ENCODE measurements at regions not wholly inside any gene's neighbourhood (a gene's known extent, or its start where the extent isn't known, plus 50 kb on each side); places are given as distances from the start of the nearest gene placed in this dataset.

DNA sequence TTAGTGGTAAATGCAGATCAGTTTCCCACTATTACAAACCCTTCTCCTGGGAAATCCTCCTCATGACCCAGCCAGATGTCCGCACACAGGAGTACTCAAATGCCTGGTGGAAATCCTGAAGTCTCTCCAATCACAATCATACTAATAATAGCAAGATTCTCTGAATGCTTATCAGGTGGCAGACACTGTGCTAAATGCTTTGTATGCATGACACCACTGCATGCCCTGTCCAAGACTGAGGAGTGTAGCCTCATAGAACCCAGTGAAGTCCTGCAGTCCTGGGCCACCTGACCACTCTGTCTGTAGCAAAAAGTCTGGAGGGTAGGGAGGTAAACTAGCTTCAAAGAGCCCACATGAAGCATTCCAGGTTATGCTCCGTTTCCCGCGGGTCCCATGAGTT, 434.8 kb upstream of the CHST9 start:
- no peak for DNase-seq

DNA sequence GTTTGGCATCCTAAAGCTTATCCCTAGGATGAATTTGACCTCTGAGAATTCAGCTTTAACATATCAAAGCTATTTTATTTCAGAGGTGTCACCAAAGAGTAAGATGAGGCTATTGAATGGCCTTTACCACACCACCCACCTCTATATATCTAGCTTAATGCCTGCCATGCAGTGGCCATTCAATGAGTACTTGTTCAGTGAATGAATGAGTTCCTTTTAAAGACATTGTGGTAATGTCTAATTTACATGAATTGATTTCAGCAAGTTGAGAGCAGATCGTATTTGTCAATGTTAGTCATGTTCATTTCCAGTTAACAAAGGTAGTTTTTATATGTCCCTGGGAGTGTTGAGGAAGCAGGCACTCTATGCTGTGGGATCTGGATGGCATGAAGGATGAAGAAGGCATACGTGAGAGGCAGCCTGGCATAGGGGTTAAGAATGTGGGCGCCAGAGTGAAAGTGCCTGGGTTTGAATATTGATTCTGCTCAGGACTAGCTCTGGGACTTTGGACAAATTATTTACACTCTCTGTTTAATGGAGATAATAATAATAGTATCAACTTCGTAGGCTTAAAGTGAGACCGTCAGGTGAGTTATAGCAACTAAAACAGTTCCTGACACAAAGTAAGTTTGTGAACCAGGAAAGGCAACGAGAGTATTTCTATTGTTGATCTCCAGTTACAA, 434.1 kb upstream of the CHST9 start:
- no peak for DNase-seq

DNA sequence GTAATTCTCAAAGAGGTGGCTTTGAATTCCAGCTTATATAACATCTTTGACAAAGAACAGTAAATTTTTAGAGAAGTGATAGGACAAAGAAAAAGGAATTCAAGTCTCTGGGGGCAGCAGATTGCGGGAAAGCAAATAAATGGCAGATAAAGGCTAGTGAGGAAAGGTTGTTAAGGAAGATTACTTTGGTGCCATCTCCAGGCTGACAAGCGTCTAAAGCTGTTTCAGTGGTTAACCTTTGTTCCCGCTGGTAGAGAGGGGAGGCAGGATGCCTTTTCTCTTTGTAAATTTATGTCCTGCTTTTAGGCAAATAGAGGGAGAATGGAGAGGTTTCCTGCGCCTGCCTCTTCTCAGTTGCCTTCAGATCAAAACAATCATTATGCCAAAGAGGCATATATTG, 431.2 kb upstream of the CHST9 start:
- DNase-seq, result no peak

DNA sequence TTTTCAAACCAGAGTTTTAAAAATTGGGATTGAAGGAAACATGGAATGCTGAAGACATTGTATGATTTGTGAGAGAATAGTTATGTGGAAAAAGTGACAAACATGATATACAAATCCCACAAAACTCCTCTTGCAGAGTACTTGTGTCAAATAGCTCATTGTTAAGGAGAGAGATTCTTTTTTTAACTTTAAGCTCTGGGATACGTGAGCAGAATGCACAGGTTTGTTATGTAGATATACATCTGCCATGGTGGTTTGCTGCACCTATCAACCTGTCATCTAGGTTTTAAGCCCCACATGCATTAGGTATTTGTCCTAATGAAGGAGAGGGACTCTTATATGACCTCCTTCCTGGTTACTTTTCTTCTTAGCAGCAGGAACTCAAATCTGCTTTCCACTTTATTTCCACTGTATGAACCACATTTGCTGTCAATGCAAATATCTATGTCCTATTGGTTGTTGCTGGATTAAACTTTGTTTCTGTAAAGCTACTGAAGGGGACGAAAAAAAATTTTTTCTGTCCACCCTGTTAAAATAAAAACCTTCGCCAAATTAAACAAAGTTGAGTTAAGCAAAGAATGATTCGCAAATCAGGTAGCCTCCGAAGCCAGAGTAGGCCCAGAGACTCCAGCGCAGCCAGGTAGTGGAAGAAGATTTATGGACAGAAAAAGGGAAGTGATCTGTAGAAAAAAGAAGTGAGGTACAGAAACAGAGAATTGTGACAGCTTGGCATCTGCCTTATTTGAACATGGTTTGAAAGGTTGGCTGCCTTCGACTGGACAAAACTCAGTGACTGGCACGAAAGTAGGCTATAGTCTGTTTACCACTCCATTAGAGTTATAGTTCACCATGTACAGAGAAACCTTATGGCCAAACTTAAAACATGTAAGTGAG, 430.1 kb upstream of the CHST9 start:
- DNase-seq, result no peak

DNA sequence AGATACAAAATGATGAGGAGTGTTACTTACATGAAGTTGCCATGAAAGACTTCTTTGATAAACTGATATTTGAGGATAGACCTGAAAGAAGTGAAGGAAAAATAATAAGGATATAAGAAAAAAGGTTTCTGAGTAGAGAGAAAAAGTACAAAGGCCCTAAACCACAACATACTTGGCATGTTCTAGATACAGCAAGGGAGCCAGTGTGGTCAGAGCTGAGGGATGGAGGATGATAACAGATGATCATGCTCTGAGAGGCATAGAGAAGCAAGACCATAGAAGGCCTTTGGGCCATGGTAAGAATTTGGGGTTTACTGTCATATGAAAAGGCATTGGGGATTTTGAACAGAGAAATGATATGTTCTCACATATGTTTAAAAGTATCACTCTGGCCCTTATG, 424.1 kb upstream of the CHST9 start:
- no peak for DNase-seq

DNA sequence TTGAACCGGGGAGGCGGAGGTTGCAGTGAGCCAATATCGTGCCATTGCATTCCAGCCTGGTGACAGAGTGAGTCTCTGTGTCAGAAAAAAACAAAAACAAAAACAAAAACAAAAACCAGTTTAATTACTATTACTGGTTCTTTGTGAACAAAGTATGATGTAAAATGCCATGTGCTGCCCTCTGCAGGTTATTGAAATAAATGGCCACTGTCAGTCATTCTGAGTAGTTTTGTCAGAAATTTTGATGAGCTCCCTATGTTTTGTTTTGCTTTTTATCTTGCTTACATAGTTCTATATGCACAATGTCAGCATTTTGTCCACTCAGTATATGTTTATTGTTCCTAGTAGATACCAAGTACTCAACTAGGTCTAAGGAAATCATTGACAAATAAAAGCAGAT, 423.6 kb upstream of the CHST9 start:
- no peak for DNase-seq

DNA sequence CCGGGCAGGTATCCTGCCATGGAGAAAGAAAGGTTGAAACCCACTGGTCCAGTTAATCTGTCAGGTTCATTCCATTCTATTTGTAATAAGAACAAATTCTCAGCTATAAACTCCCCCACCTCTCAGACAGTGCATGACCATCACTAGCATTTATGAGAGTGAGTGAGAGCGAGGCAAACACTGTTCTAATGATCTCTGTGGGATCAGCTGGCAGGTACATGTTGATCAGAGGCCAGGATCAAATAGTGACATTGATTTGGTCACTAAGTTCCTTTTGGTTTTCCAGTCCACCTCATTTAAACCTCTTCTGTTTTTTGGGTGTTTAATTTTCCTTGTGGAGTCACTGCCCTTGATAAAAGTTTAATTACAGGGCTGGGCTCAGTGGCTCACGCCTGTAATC, 423.1 kb upstream of the CHST9 start:
- no peak for DNase-seq

DNA sequence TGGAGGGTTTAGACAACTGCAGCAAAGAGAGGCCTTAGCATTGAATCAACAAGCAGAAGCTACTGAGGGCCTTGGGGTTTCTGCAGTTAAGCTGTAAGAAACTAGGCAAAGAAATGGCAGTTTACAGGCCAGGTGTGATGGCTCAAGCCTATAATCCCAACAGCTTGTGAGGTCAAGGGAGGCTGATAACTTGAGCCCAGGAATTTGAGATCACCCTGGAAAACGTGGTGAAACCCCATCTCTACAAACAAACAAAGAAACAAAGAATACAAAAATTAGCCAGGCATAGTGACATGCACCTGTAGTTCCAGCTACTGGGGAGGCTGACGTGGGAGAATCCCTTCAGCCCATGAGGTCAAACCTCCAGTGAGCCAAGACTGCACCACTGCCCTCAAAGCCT, 421.6 kb upstream of the CHST9 start:
- peak; percentile 19 for DNase-seq

DNA sequence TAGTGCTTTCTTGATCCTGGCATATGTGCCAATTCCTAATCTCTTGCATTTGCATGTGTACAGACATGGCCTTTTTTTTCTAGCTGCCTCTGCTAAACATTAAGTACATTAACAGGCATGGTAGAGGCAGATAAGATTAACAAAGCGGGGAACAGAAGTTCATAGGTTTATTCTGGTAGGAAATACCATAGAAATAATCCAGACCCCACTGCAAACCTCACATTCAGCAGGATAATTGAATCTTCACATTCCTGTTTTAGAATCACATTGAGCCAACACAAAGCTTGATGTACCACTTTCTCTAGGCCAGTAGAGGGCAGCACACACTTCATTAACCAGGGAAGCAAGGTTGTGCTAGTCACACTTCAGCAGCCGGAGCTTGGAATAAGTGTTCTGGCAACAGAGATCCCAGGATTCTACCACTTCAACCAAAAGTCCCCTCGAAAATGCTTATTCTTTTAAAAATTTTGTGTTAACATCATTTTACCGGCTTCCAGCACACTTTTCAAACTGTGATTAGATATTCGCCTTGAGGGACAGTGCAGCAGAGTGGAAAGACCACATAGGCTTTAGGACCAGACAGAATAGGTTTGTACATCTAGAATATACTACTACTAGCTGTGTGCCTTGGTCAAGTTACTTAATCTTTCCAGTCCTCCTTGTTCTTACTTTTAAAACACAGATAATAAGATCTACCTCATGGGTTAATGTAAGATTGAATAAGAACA, 420.2 kb upstream of the CHST9 start:
- peak; percentile 49 for DNase-seq

DNA sequence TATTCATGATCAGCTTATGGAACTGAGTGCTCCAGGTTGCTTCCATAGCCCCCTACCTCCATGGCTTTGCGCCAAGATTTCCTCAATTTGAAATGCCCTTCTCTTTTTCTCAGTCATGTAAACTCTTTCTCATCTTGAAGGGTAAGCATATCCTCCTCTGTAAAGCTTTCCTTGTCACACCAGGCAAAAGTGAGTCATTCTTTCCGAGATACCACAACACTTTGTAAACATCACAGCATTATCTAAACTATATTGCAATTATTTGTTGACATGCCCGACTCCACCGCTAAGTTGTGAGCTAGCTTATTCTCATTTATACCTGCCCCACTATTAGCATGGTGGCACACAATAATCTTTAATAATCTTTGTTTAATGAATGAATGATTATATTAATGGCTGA, 419.5 kb upstream of the CHST9 start:
- DNase-seq, result no peak

DNA sequence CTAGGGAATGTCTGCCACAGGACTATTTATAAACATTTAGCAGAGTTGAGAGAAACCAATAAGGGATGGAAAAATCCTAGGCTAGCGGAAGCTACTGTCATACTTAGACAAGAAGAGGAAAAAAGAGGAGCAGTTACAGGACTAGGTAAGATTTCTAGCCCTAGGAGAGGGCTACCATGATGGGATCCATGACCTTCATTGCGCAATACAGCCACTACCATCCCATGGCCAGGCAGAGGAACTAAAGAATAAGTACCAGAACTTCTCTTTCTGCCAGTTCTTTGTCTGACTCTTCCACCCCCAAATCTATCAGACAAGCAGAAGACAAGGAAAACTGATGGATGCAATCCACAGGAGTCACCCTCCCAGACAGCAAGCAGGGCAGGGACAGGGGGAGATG, 417.0 kb upstream of the CHST9 start:
- no peak for DNase-seq

DNA sequence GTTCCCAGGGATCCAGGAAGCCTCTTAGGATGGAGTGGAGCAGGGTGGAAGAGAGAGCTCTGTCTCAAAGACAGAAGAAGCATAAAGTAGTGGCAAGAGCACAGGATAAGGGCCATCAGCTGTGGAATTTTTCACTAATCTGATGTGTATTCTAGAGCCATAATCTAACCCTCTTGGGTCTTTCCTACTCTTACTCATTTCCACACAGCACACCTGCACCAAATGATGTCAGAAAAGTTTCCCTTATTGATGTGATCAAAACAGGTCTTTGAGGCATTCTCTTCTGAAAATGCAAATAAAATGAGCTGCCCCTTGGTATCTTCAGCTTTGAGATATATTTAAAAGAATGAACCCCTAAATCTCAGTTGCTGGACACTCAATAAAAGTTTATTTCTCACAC, 415.1 kb upstream of the CHST9 start:
- DNase-seq, result no peak

DNA sequence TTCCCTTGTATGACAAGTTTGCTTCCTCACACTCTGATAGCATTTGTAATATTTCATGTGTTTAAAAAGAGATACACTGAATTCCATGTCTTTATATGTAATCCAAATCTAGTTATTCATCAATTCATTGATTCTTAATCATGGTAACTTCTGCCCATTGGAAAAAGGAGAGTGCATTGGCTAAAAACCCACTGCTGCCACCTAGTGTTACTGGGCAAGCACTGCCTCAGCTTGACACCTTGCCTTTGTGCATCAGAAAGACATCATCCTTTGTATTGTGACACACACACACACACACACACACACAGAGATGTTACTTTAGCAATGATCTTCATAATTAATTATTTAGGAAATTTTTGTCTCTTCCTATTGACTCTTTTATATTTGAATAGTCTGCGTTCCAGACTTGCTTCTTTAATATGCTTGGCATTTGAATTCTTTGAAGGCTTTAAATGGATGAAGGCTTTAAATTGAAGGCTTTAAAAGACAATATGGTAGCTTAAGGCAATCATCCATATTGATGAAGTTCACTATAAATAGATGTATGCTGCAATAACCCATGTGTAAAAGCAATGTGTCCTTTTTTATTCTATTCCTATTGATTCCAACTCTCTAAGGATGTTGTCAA, 414.2 kb upstream of the CHST9 start:
- DNase-seq, result peak; percentile 29

DNA sequence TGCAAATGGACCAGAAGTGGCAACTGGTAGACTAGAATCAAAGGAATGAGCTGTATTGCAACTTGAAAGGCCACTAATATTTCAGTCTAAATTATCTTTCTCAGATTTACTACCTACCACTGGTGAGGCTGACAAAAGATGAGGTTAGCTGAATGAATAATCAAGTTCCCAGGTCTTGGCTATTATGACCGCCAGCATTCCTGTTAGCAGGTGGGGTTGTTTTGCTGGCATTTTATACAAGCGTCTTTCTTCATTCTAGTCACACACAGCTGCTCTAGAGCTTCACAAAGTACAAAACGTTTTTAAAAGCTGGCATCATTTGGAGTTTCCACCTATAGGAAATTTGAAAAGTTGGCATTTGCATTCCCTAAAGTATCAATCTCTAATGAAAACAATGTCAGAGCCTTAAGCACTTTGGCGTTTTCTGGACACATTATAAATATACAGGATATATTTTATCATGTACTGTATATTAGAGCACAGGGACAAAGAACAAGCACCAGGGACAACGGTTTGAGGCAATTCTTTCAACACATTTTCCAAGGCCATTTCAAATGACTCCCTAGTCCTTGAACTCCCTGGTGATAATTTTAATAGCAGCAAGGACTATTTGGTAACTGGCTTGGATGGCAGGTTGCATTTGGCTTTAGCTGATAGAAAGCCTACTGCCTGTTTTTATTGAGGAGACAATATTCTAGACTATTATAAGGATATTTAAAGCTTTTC, 410.2 kb upstream of the CHST9 start:
- no peak for DNase-seq

DNA sequence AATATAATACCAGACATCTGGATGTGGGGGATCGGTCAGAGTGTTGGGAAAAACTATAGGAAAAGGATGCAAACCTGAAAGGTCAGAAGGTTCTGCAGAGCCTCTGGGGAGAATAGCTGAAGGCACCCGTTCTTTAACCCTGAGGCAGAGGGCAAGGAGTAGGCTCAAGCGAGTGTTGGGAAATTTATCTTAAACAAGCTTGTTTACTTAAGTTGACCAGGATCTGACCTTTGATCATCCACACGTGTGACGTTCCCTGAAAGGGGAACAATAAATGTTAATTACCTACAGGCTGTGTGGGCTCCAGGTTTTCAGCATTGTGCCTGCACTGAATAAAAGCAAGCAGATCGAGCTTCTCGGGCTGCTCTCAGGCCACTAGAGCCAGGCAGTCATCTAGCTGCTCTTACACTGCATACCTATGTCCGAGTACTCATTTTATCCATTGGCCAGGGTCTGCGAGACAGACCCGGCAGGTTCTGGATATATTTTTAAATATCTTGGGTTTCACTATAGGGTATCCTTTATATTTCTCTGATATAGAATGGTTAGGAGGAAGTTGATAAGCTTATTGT, 400.6 kb upstream of the CHST9 start:
- no peak for DNase-seq

DNA sequence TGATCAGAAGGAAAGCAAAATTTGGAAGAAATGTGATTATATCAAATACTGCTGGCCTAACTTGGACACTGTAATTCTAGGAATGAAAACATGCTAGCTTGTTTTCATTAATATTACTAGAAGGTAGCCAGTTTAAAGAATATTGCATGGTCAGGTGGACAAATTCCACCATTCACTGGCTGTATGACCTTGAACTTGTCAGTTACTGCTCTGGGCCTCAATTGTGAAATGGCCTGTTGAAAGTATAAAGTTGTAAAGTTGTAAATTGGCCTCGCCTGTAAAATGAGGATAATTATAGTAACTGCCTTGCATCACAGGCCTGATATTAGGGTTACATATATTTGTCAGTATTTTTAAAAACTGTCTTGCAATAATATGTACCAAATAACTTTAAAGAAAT, 398.4 kb upstream of the CHST9 start:
- no peak for DNase-seq

DNA sequence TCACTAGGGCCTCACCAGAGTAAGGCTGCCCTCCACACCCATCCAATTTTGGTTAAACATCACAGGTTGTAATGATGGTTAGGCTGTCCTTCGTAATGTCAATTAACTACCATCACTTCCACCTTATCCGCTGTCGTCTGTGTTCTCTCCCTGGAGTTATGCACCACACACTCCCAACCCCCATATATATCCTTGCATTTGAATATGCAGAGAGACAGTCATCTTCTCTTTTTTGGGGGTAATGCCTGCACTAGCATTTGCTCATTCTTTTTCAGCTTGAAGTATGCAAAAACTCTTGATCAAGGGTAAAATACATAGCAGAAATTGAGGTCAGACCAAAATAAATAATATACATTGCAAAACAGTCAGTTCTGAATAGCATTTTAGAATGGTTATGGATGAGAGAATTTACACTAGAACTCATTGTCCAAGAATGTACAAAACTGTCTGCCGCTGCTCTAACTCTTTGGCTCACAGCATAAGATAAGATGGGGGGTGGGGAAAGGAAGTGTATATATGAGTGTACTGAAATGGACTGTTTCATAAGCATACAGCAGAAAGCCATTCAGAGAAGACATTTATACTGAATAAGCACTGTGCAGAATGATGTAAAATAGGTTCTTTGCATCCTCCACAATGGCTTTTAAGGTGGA, 397.8 kb upstream of the CHST9 start:
- no peak for DNase-seq

DNA sequence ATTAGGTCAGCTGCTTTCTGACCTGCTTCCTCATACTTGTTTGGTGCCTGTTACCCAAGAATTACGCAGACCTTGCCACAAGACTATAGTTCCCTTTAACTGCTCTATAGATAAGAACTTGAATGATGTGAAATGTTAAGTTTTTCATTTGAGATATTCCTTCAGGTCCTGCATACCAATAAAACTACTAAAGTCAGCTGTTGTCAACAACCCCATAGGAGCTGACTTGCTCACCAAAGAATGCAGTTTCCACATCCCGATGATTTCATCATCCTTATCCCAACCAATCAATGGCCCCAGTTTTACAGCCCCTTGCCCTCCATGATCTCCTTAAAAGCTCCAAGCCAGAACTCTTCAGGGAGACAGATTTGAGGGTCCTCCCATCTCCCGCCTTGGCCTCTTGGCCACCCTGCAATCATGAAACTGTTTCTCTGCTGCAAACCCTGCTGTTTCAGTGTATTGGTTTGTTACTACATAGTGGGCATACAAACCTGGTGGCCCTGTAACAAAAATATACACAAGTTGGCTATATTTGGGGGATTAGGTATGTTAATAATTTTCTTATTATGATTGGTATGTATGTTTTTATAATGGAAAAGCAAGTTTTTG, 396.3 kb upstream of the CHST9 start:
- no peak for DNase-seq

DNA sequence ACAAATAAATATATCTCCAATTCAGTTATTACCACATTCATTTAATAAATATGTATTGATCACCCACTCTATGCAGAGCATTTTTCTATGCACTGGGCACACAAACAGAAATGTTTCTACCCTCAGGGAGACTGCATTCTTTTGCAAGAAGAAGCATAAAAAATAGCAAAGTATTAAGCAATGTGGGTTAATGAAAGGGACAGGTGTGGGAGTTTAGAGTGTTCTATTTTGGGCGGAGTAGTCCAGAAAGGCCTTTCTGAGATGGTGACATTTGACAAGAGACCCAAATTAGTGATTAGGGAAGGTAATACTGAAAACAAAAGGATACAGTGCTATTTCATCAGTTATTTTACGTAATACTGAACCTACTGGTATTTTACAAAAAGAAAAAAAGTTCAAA, 394.3 kb upstream of the CHST9 start:
- no peak for DNase-seq

DNA sequence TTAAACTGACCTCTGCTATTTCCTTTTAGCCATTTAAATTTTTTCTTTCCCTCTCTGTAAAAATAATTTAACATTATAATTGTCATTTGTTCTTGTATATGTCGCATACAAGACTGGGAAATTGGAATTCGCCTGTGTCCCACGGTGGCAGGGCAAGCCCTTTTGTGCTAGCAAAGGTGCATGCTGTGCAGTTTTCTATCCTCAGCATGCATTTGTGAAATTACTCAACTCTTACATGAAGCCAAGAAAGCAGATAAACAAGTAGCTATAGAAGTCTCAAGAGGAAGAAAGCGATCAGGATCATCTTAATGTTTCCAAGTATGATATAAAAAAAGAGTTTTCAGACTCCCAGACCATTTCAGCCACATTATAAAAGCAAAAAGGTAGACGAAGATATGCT, 392.6 kb upstream of the CHST9 start:
- DNase-seq, result no peak

DNA sequence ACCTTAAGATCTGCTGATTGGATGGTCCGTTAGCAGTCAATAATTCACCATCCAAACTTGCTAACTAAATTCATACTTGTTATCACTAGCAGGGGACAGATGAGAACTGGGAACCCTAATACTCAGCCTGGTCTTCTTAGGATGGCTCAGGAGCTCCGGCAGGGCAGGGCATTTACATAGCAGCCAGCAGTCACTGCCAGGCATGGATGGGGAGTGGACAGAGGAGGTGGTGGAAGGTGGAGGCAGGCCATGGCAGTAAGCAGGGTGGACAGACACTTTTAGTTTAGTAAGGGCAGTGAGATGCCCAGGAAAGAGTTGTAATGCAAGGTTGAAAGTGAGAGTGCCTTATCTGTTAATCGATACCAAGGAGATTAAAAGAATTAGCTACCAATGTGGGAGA, 392.2 kb upstream of the CHST9 start:
- DNase-seq, result no peak
